SU-DHL-6 (cell line): ENCODE measurements at regions not wholly inside any gene's neighbourhood (a gene's known extent, or its start where the extent isn't known, plus 50 kb on each side); places are given as distances from the start of the nearest gene placed in this dataset.

Experiments used
- H2AFZ ChIP-seq: fragments of 200-600 bp; sonication (generic); 2 replicates; pipeline ENCODE4 v1.6.1; 2014; ENCODE audit warnings: low read depth, mild to moderate bottlenecking, moderate library complexity, mixed read lengths, antibody characterized with exemption, low read length; ENCODE audit not compliant: severe bottlenecking
- H3F3A ChIP-seq: fragments of 200-600 bp; shearing (Covaris generic); 2 replicates; pipeline ENCODE4 v1.6.0; 2016; ENCODE audit warnings: antibody characterized with exemption, mild to moderate bottlenecking; ENCODE audit not compliant: insufficient read depth
- H3K27ac ChIP-seq: fragments of 200-600 bp; sonication (generic); 2 replicates; pipeline ENCODE4 v1.5.1; 2016; ENCODE audit warnings: low read depth, mild to moderate bottlenecking, low read length, moderate library complexity, mixed read lengths
- H3K27me3 ChIP-seq: fragments of 200-600 bp; sonication (generic), shearing (Covaris generic); 2 replicates; pipeline ENCODE4 v1.6.0; 2014; ENCODE audit warnings: mild to moderate bottlenecking, low read length
- H3K36me3 ChIP-seq: fragments of 200-600 bp; sonication (generic); 2 replicates; pipeline ENCODE4 v1.6.1; 2014; ENCODE audit warnings: mild to moderate bottlenecking, low read length, mixed read lengths
- H3K4me2 ChIP-seq: fragments of 300-600, 200-600 bp; shearing (Covaris generic), sonication (generic); 2 replicates; pipeline ENCODE4 v1.6.0; 2014; ENCODE audit warnings: low read length, low read depth, mild to moderate bottlenecking; ENCODE audit not compliant: poor library complexity, severe bottlenecking
- H3K4me3 ChIP-seq: fragments of 200-600 bp; sonication (generic); 2 replicates; pipeline ENCODE4 v1.5.1; 2014; ENCODE audit warnings: antibody characterized with exemption, low read length, mild to moderate bottlenecking, mixed read lengths; ENCODE audit not compliant: insufficient read depth, poor library complexity, severe bottlenecking
- H3K79me2 ChIP-seq: fragments of 200-600 bp; sonication (generic); 2 replicates; pipeline ENCODE4 v1.6.1; 2014; ENCODE audit warnings: mild to moderate bottlenecking, low read length, moderate library complexity; ENCODE audit not compliant: insufficient read depth
- H3K9ac ChIP-seq: fragments of 200-600 bp; sonication (generic); 2 replicates; pipeline ENCODE4 v1.7.0; 2014; ENCODE audit warnings: mild to moderate bottlenecking, low read length
- H3K9me2 ChIP-seq: fragments of 200-600 bp; sonication (generic); replicated peaks from 2 replicates; pipeline ENCODE4 v1.6.1; 2014; ENCODE audit warnings: low read length; ENCODE audit not compliant: insufficient read depth
- H3K9me3 ChIP-seq: fragments of 200-600 bp; sonication (generic); 2 replicates; pipeline ENCODE4 v1.6.1; 2014; ENCODE audit warnings: low read length, mixed read lengths; ENCODE audit not compliant: insufficient read depth
- H4K20me1 ChIP-seq: fragments of 200-600 bp; sonication (generic); 2 replicates; pipeline ENCODE4 v1.6.1; 2014; ENCODE audit warnings: low read depth, mild to moderate bottlenecking, antibody characterized with exemption, low read length, moderate library complexity, mixed read lengths
- CTCF ChIP-seq: fragments of 200-600 bp; sonication (generic); IDR thresholded peaks from one replicate; pipeline ENCODE4 v1.5.1; 2017; ENCODE audit warnings: antibody characterized with exemption, mild to moderate bottlenecking, low read length, moderate library complexity; ENCODE audit not compliant: insufficient read depth, poor library complexity, severe bottlenecking
- EZH2phosphoT487 ChIP-seq: fragments of 200-600 bp; sonication (generic), shearing (Covaris generic); conservative IDR thresholded peaks from 2 replicates; pipeline ENCODE4 v1.6.1; 2018; ENCODE audit warnings: mild to moderate bottlenecking, antibody characterized with exemption, low read length, moderate library complexity, mixed read lengths

- H3K36me3 ChIP-seq: no peaks in the 10 kb centered on the region
- no peaks in the 10 kb centered on the region for H3K27me3 ChIP-seq
- no peak overlapping the region for H3K4me2 ChIP-seq
- TF ChIP-seq CTCF: no peak
- no peak for TF ChIP-seq EZH2phosphoT487
- no peaks in the 10 kb centered on the region for H3K79me2 ChIP-seq
- no peak overlapping the region for H3K9ac ChIP-seq
- no peaks in the 10 kb centered on the region for H3K9me2 ChIP-seq
- no peaks in the 10 kb centered on the region for H3K9me3 ChIP-seq
- H3K4me3 ChIP-seq: no peak overlapping the region
- no peaks in the 10 kb centered on the region for H4K20me1 ChIP-seq
- no peaks in the 10 kb centered on the region for H3F3A ChIP-seq
- no peak overlapping the region for H3K27ac ChIP-seq
- no peak overlapping the region for H2AFZ ChIP-seq
Measured at GRCh38 chr5:119840175-119840574, 210.8 kb downstream of the FAM170A start.

DNA sequence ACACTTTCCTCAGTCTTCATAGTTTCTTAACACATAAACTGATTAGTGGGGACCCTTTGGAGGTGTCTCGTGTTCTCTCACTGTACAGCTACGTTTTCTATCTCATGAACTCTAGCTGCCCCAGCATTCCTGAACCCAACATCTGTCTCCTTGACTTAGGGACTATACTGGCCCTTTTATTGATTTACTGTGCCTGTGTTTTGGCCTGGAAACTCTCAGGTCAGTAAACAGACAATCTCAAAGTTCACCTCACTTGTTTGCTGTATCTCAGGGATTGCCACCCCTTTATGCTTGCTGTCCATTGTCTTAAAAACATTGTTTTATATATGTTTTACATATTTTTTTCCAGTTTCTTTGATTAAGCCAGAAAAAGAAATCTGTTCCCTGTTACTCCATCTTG is 222.8 kb downstream of the FAM170A start:
- no peaks in the 10 kb centered on the region for H3K9me3 ChIP-seq
- H3K79me2 ChIP-seq: no peaks in the 10 kb centered on the region
- H3K9me2 ChIP-seq: no peaks in the 10 kb centered on the region
- no peak overlapping the region for H3K27ac ChIP-seq
- H3K4me2 ChIP-seq: no peak overlapping the region
- no peak overlapping the region for H3K4me3 ChIP-seq
- TF ChIP-seq EZH2phosphoT487: no peak
- TF ChIP-seq CTCF: no peak
- H3K27me3 ChIP-seq: no peaks in the 10 kb centered on the region
- no peaks in the 10 kb centered on the region for H3F3A ChIP-seq
- H3K36me3 ChIP-seq: no peaks in the 10 kb centered on the region
- H2AFZ ChIP-seq: no peak overlapping the region
- no peaks in the 10 kb centered on the region for H4K20me1 ChIP-seq
- no peak overlapping the region for H3K9ac ChIP-seq

DNA sequence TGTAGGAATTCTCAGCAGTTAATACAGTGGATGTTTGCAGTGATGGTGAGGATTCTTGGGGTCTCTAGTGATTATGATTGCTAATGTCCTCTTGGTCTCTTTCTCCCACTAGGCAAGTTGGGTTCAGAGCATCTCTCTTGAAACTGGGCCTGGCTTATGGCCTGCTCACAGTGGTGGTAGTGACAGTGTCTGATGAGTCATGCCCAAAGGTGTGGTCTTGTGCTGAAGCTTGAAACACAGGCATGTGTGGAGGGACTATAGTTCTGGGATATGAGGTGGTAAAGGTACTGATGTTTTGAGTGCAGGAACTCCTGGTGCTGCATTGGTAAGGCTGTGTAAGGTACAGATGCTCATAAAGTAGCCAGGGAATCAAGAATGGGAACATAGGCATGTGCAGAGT is 231.1 kb downstream of the FAM170A start:
- no peaks in the 10 kb centered on the region for H3K36me3 ChIP-seq
- no peaks in the 10 kb centered on the region for H3K9me2 ChIP-seq
- no peaks in the 10 kb centered on the region for H3K27me3 ChIP-seq
- H4K20me1 ChIP-seq: no peaks in the 10 kb centered on the region
- H3K4me3 ChIP-seq: no peak overlapping the region
- H3K9ac ChIP-seq: no peak overlapping the region
- H2AFZ ChIP-seq: no peak overlapping the region
- no peaks in the 10 kb centered on the region for H3K9me3 ChIP-seq
- no peaks in the 10 kb centered on the region for H3F3A ChIP-seq
- H3K27ac ChIP-seq: no peak overlapping the region
- no peak overlapping the region for H3K4me2 ChIP-seq
- TF ChIP-seq EZH2phosphoT487: no peak
- no peak for TF ChIP-seq CTCF
- no peaks in the 10 kb centered on the region for H3K79me2 ChIP-seq

GRCh38 chr5:119862619-119863018 is 233.3 kb downstream of the FAM170A start:
- no peaks in the 10 kb centered on the region for H3F3A ChIP-seq
- no peak for TF ChIP-seq EZH2phosphoT487
- TF ChIP-seq CTCF: no peak
- H3K27ac ChIP-seq: no peak overlapping the region
- no peaks in the 10 kb centered on the region for H4K20me1 ChIP-seq
- no peak overlapping the region for H3K4me3 ChIP-seq
- no peaks in the 10 kb centered on the region for H3K9me2 ChIP-seq
- H2AFZ ChIP-seq: no peak overlapping the region
- H3K4me2 ChIP-seq: no peak overlapping the region
- no peaks in the 10 kb centered on the region for H3K9me3 ChIP-seq
- no peaks in the 10 kb centered on the region for H3K27me3 ChIP-seq
- H3K79me2 ChIP-seq: no peaks in the 10 kb centered on the region
- H3K36me3 ChIP-seq: no peaks in the 10 kb centered on the region
- no peak overlapping the region for H3K9ac ChIP-seq
